Stimulated activated CD4-positive, alpha-beta T cell treated with anti-CD3 and anti-CD28 coated beads, Interleukin-2, amount 100 ng/mL, for 4 hours (primary cell): ENCODE measurements at regions not wholly inside any gene's neighbourhood (a gene's known extent, or its start where the extent isn't known, plus 50 kb on each side); places are given as distances from the start of the nearest gene placed in this dataset.

Experiments used
- DNase-seq: peaks from one replicate; pipeline ENCODE4 v3.0.0-alpha.2; 2020; ENCODE audit warnings: low read depth

GRCh38 chr16:86418981-86419380 is 91.3 kb upstream of the FOXF1 start:
- DNase-seq, result no peak

- DNase-seq, result no peak
These were observed 90.8 kb upstream of the FOXF1 start for GRCh38 chr16:86419518-86419917.

- no peak for DNase-seq
These were observed 88.3 kb upstream of the FOXF1 start for GRCh38 chr16:86421995-86422394.

- no peak for DNase-seq
These were observed 85.9 kb upstream of the FOXF1 start for GRCh38 chr16:86424398-86424797.

GRCh38 chr16:86424985-86425384 is 85.3 kb upstream of the FOXF1 start:
- no peak for DNase-seq

- DNase-seq, result no peak
These were observed 84.2 kb upstream of the FOXF1 start for GRCh38 chr16:86426063-86426642.

GRCh38 chr16:86427433-86427851 is 82.9 kb upstream of the FOXF1 start:
- DNase-seq, result no peak

- no peak for DNase-seq
These were observed 81.4 kb upstream of the FOXF1 start for GRCh38 chr16:86428729-86429517.

GRCh38 chr16:86429663-86430062 is 80.7 kb upstream of the FOXF1 start:
- DNase-seq, result no peak

GRCh38 chr16:86430814-86431213 is 79.5 kb upstream of the FOXF1 start:
- no peak for DNase-seq

- DNase-seq, result no peak
These were observed 78.8 kb upstream of the FOXF1 start for GRCh38 chr16:86431540-86431939.

GRCh38 chr16:86432048-86432447 is 78.3 kb upstream of the FOXF1 start:
- no peak for DNase-seq

- no peak for DNase-seq
These were observed 77.6 kb upstream of the FOXF1 start for GRCh38 chr16:86432691-86433090.

- DNase-seq, result no peak
These were observed 73.7 kb upstream of the FOXF1 start for GRCh38 chr16:86436466-86437185.

- DNase-seq, result no peak
These were observed 73.0 kb upstream of the FOXF1 start for GRCh38 chr16:86437348-86437747.

GRCh38 chr16:86442703-86443102 is 67.6 kb upstream of the FOXF1 start:
- DNase-seq, result no peak

GRCh38 chr16:86443508-86444147 is 66.7 kb upstream of the FOXF1 start:
- no peak for DNase-seq

- no peak for DNase-seq
These were observed 66.1 kb upstream of the FOXF1 start for GRCh38 chr16:86444261-86444660.

- DNase-seq, result no peak
These were observed 65.7 kb upstream of the FOXF1 start for GRCh38 chr16:86444661-86445060.

- no peak for DNase-seq
These were observed 64.0 kb upstream of the FOXF1 start for GRCh38 chr16:86446279-86446678.

- DNase-seq, result no peak
These were observed 63.1 kb upstream of the FOXF1 start for GRCh38 chr16:86447228-86447627.

- DNase-seq, result no peak
These were observed 61.9 kb upstream of the FOXF1 start for GRCh38 chr16:86448306-86448890.
